Activated CD4-positive, alpha-beta T cell treated with anti-CD3 and anti-CD28 coated beads for 24 hours (primary cell): ENCODE measurements at regions not wholly inside any gene's neighbourhood (a gene's known extent, or its start where the extent isn't known, plus 50 kb on each side); places are given as distances from the start of the nearest gene placed in this dataset.

Experiments
- DNase-seq, 2 donors: peaks; one replicate each; pipeline ENCODE4 v3.0.0-alpha.2; 2020; ENCODE audit warnings: low read depth in 2 of 2

DNA sequence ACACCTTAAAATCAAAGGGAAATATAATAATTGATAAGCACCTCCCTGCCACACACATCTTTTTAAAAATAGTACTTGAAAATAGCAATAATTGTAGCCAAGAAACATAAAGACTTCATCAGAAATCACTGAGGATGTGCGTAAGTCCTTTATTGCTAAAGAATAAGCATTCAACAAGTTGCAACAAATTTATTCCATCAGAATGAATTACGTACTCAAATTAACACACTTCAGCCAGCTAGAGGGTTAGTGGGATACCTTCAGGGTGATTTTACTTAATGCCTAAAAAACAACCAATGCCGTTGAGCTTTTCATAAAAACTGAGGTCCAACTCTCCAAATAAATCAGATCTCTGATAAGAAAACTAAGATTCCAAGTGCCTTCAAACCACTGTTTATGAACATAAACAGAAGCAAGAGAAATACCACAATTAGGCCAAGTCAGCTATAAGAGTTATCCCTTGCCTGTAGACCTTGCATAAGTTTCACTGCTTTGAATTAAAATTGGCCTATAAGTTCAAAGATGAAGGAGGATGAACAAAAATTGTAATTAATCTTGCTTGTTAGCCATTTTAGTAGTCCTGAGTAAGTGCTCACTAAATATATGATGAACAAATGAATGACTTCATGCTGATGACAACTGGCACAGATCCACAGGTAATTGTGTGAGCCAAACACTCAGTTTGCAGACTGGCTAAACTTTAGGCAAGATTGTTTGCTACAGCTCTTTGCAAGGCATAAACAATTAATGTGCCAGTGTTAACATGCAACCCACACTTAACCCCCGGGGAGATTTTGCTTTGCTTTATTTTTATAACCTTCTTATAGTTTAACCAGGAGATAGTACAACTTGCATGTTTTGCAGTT, 375.1 kb upstream of the THBS1 start:
- no peak for DNase-seq

DNA sequence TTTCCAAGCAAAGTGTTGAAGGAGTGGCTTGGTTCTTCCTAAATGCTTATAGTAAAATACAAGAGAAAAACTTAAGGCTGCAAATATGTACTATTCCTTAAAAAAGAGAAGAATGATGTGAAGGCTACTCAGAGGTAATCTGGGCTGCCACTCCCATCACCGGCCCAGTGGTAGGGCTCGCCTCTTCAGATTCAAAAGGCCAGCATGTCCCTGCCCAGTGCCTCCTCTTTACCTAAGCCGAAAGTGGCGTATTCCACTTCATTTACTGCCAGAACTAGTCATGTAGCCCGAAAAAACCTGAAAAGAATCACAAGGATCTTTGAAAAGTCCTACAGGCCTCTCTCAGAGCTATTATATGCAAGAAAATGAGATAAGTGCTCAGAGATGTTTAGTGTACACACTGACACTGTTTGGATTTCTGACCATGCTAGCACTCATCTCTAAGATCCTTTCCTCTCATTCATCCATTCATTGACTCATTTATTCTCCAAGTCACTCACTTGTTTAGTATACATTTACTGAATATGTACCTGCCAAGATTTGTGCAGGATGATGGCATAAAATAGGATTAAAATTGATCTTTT, 373.3 kb upstream of the THBS1 start:
- DNase-seq: no peak

DNA sequence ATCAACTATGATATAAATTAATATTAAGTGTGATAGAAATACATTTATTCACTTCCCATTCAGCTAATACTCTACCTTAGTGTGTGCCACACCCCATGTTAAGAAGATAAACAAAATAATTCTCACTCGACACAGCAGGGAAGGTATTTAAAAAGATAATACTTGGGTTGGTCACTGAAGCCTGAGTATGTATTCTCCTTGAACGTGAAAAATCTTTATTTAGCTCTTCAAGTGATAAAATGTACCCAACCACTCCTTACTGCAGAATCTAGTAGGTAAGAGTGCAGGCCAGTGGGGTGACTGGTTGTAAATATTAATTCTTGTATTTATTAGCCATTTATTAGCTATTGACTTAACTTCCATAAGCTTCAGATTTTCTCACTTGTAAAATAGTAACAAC, 372.7 kb upstream of the THBS1 start:
- DNase-seq: no peak

DNA sequence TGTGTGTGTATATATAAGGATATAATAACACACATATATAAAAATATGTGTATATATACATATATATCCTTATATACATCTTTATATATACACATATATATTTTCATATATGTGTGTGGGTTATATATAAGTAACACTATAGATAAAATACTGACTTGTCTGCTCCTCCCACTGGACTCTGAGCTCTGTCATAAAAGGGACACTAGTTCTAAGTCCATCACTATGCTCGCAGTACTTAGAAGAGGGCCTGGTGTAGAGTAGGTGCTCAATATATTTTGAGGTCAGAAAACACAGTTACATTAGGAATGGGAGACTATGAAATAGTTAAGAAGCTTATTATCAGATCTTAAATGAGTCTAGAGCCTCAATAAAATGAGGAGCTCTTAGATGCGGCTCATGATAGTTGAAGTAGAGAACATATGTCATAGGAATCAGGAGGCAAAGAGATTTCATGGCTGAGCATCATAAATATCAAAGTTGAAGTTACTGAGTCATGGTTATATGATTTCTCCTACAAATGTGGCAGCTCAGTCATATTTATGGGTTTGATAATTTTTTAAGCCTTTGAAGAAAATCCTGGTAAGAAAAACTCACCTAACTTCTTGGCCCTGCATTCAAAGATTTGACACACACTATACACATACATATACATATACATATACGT, 371.2 kb upstream of the THBS1 start:
- no peak for DNase-seq

DNA sequence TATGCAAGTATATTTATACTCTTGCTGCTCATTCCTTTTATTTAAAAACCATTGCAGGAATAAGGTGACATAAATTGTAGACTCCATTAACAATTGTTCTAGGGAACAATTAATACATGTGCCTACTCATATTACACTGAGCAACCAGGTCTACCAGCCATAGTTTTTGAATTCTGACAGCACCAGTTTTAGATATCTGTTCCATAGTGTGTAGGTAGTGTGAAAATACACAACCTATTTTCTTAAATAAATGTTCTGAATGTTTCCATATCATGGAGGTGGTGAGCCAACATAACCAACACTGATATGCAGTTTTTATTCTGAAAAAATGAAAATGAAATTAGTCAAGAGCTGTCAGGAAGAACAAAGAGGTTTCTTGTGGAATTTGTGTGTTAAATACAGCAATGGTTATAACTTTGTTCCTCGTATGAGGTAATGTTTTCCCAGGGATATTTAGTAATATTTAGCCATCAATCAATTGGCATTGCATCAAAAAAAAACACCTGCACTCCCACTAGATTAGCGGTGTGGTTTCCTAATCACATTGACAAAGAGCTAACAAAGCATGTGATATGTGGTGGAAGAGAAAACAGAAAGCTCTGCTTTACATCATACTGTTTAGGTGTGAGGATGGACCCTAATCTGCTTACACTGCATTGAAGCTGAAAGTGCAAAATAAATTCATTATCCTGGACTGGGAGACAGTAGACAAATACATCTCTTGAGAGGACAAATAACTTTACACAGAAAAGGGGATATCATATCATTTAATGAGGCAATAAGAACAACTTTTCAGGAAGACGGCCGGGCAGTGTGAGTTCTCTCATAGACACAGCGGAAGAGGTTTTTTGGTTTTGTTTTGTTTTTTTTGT, 369.5 kb upstream of the THBS1 start:
- no peak for DNase-seq

DNA sequence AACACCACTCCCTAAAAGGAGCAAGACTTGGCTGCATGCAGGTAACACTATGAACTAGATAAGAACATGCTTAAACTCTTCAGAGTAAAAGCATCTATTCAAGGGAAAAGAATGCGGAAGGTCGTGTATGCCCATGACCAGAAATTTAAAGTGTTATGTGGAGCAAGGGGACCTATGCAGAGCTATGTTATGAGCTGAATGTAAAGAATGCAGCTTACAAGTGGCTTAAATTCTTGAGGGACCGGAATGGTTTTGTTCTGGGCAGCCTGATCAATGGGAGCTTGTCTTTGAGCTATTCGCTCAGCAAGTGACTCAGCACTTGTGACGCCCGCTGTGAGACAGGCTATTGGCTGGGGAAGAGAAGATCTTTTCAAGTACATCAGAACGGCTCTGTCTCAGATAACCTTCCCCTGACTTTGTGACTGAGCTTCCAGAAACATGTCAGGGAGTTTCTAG, 367.5 kb upstream of the THBS1 start:
- no peak for DNase-seq

DNA sequence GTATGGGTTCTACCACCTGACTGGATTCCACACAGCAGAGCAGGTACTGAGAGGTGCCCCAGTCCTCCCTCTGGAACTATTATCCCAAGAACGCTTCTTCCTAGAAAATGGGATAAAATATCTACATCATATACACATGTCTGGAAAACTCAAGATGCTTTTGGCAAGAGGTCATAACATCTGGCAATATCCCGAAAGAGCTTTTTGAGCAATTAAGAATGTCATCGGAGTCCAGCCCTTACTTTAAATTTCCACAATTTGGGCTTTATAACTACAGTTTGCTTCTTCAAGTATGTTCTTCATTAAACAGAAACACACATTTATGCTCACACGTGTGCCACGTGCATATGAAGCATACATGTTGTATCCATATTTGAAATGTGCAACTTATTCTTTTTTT, 365.9 kb upstream of the THBS1 start:
- no peak for DNase-seq

DNA sequence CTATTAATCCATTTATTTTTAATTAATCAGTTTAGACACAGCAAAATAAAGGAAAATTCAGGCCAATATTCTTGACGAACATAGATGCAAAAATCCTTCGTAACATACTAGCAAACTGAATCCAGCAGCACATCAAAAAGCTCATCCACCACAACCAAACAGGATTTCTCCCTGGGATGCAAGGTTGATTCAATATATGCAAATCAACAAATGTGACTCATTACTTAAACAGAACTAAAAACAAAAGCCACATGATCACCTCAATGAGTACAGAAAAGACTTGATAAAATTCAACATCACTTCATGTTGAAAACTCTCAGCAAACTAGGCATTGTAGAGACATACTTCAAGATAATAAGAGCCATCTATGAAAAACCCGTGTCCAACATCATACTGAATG, 364.1 kb upstream of the THBS1 start:
- DNase-seq: no peak

DNA sequence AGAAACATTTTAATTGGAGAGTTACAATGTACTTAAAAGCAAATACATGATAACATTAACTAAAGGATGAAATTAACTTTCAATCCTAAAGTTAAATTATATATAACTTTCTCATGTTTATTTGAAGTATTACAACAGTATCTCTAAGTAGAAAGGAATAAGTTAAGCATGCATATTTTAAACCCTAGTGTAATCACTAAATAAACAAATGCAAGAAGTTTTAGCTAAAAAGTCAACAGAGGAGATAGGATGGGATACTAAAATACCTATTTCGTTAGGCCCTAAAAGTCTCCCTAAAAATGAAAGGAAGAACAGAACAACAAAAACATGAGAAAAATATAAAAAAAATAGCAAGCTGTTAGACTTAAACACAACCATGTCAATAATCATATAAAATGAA, 361.3 kb upstream of the THBS1 start:
- DNase-seq: no peak

DNA sequence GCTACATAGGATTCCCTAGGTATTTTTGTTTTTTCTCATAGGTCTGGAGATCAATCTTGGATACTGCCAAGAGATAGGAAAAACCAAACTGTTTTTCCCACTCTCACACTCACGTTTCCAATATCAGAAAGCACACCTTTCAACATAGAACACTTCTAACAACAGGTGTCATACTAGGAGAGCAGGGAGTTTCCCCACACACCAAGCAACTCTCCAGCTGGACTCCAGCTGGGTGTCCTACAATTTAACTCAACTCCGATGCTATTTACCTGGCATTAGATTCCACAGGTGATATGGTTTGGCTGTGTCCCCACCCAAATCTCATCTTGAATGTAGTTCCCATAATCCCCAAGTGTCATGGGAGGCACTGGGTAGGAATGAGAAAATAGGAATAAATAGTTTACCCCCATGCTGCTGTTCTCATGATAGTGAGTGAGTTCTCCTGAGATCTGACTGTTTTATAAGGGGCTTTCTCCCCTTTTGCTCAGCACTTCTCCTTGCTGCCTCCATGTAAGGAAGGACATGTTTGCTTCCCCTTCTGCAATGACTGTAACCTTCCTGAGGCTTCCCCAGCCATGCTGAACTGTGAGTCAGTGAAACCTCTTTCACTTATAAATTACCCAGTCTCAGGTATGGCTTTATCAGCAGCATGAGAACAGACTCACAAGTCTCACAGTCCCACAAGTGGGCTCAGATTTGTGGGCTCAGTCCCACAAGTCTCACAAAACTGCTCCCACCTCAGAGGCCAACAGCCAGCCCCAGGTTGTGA, 354.5 kb upstream of the THBS1 start:
- no peak for DNase-seq

DNA sequence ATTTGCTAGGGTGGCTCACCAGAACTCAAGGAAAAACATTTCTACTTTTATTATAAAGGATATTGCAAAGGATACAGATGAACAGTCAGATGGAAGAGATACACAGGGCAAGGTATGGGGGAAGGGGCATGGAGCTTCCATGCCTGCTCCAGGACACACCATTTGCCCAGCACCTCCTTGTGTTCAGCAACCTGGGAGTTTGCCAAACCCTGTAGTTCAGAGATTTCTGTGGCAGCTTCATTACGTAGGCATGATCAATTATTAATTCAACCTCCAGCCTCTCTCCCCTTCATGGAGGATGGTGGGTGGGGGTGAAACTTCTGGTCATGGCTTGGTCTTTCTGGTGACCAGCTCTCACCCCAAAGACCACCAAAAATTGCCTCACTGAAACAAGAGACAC, 353.9 kb upstream of the THBS1 start:
- DNase-seq: no peak

DNA sequence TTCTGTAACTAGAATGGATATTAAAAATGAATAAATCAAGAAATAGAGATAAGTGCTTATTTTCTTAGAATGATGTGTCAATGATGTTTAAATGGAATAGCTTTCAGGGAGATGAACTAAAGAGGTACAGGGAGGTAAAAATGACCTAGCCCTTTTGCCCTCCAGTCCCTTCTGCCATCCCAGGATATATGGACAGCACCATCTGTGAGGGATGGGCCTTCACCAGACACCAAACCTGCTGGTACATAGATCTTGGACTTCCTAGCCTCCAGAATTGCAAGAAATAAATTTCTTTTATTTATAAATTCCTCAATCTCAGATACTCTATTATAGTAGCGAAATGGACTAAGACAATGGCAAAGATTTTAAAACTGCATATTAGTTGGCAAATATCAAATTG, 352.0 kb upstream of the THBS1 start:
- DNase-seq: no peak

DNA sequence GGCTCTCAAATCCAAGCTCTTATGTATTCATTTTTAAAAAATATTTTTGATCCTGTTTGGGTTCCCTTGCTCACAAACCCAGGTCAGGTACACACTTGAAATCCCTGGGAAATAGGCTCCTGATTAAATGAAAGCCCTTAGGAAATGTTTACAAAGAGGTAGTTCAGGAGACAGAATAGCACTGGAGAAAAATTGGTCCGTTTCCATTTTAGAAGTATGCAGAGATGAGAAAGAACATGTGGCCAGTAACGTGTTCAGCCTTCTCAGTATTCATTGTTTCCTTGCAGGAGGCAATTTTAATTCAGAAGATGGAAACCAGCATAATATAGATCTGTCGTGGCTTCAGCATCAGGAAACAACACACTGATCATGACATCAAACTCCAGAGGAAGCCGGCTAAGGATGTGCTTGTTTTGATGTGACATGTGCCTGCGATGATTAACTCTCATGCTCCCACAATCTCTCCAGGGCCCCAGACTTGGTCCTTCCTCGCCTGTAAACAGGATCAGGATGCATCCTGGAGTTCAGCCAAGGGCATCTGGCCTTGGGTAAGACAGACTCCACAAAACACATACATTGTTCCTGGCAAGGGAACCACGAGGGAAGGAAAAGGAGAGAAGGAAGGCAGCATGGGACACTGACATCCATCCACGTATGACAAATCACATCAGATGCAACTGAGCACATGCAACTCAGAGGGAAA, 350.5 kb upstream of the THBS1 start:
- no peak for DNase-seq

DNA sequence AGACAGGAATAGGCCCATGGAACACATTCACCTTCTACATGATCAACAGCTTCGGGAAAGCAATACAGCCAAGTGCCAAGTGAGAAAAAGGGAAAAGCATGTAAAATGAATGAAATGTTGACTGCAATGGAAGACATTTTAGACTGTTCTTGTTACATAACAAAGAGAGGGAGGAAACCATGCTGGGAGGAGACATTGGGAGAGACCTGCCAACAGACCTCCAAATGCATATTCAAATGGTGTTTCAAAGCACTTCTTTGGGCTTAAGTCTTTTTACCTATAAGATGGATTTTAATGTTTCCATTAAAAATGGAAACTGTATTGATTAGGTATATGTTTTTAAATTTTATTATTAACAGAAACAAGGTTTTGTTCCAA, 350.0 kb upstream of the THBS1 start:
- no peak for DNase-seq

DNA sequence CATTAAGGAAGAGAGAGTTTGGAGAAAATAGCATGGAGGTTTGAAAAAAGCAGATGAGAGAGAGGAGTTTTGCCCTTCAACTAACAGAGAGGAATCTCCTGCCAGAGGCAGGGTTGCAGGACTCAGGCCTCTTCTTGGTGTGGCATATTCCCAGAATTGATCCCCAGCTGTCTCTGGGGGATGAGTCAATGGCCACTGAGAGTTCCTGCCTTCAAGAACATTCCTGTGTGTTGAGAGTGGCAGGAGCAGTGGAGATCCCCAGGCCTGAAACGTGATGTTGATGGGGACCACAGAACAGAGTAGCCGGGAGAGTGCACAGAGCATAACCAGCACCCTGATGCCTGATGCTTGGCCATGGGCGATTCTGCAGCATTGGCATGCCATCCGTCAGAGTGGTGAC, 348.4 kb upstream of the THBS1 start:
- DNase-seq: no peak

DNA sequence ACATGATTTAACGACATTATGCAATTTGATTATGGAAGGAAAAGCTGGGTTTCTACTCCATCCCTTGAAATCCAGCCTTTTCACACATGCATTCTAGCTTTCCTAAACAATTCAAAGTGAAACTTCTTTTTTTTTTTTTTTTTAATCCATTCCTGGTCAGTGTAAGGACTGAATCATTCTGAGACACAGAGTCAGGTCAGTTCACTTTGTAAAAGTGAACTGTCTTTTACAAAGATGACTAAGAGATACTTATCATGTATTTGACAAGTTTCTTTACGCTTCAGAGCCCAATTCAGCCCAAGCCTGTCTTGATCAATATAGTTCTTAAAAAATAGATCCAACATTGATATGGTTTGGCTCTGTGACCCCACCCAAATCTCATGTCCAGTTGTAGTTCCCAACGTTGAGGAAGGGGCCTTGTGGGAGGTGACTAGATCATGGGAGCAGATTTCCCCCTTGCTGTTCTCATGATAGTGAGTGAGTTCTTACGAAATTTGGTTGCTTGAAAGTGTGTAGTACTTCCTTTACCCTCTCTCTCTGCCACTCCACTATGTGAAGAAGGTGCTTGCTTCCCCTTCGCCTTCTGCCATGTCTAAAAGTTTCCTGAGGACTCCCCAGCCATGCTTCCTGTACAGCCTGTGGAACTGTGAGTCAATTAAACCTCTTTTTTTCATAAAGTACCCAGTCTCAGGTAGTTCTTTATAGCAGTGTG, 345.6 kb upstream of the THBS1 start:
- no peak for DNase-seq

DNA sequence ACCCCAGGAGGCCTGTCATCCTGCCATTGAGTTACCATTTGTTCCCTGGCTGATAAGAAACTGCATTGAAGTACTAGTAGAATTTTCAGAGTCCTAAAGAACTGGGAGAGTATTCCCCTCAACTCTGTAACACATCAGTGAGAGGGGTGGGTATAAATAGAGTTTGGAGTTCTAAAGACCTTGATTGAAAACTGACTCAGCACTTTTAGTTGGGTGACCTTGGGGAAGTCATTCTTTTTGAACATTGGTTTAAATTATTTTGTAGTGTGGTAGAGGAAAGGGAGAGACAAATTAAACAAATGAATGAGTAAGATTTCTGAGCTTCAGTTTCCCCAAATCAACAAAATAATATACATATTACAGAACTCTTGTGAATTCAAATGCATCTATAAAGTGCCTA, 344.5 kb upstream of the THBS1 start:
- no peak for DNase-seq

DNA sequence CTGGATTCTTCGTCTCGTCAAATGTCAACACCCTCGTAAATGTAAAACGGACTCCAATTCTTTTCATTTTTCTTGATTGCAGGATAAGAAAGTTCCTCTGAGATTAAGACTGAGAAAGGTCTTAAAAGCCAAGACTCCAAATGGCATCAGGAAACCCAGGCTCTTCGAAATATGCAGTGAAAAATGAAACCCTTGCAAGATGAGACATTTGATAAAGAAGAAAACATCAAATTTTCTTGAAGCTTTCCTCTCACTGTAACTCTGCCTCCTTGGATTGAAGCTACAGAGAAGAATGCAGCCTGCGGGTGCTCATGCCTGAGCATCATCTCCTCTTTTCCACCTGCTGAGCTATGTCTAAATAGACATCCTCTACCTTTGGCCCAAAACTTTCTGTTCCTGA, 342.4 kb upstream of the THBS1 start:
- no peak for DNase-seq

DNA sequence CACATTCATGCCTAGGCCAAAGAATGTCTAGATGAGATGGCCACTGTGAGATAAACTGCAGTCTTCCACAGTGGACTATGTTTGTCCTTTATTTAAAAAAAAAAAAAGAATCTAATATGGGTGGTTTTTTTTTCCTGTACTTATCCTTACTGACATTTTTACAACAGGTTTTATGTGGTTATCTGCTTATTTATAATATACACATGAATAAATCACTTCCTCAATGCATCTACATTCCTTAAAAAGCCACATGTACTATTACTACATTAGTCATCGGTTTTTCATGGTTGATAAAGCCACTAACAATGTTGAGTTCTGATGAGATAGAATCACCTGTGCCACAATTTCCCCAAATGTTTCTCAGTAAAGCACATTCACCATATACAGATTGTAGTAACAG, 341.3 kb upstream of the THBS1 start:
- no peak for DNase-seq

DNA sequence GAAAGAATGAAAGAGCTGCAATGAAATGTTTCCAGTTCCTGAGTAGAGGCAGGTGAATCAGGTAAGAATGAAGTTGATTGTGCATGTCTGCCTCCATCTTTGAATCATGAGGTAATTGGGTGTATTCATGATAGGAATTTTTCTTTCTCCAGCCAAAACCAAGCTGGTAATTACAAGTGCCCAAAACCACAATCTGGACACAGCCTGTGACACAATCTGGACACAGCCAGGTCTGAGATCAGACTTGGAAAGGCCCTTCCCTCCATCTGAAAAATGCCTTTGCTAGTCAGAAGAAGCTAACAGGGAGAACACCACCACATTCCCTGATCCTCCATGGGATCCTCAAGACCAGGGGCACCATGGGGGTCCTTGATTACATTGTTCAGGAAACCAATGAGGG, 338.5 kb upstream of the THBS1 start:
- no peak for DNase-seq
